HG02798 (cell line): ENCODE measurements at regions not wholly inside any gene's neighbourhood (a gene's known extent, or its start where the extent isn't known, plus 50 kb on each side); places are given as distances from the start of the nearest gene placed in this dataset.

Source experiments
- ATAC-seq: cut with Tn5 transposase; IDR thresholded peaks from one replicate; pipeline ENCODE4 v1.9.1; 2021; ENCODE audit warnings: mild to moderate bottlenecking; ENCODE audit not compliant: unreplicated experiment, poor library complexity

GRCh38 chr3:66592016-66592761 is 91.4 kb upstream of the LRIG1 start:
- no peak for ATAC-seq

- ATAC-seq: no peak
Measured at GRCh38 chr3:66592927-66593625, 92.3 kb upstream of the LRIG1 start.

GRCh38 chr3:66593978-66594377 is 93.2 kb upstream of the LRIG1 start:
- no peak for ATAC-seq

GRCh38 chr3:66597308-66597863 is 96.6 kb upstream of the LRIG1 start:
- no peak for ATAC-seq

- ATAC-seq: no peak
Measured at GRCh38 chr3:66598168-66598567, 97.3 kb upstream of the LRIG1 start.

GRCh38 chr3:66602237-66602636 is 101.4 kb upstream of the LRIG1 start:
- no peak for ATAC-seq

- ATAC-seq: no peak
Measured at GRCh38 chr3:66602691-66603090, 101.9 kb upstream of the LRIG1 start.

- no peak for ATAC-seq
Measured at GRCh38 chr3:66603151-66603611, 102.4 kb upstream of the LRIG1 start.

- no peak for ATAC-seq
Measured at GRCh38 chr3:66604481-66604880, 103.7 kb upstream of the LRIG1 start.

GRCh38 chr3:66606126-66606525 is 105.3 kb upstream of the LRIG1 start:
- ATAC-seq: no peak

GRCh38 chr3:66606868-66607267 is 106.0 kb upstream of the LRIG1 start:
- ATAC-seq: no peak

GRCh38 chr3:66609660-66610561 is 109.1 kb upstream of the LRIG1 start:
- ATAC-seq: no peak

- ATAC-seq: no peak
Measured at GRCh38 chr3:66610562-66610909, 109.7 kb upstream of the LRIG1 start.

GRCh38 chr3:66615643-66616301 is 115.0 kb upstream of the LRIG1 start:
- ATAC-seq: no peak

GRCh38 chr3:66617351-66617750 is 116.5 kb upstream of the LRIG1 start:
- no peak for ATAC-seq

- ATAC-seq: no peak
Measured at GRCh38 chr3:66618066-66618465, 117.2 kb upstream of the LRIG1 start.

- ATAC-seq: no peak
Measured at GRCh38 chr3:66620296-66620695, 119.5 kb upstream of the LRIG1 start.

- ATAC-seq: no peak
Measured at GRCh38 chr3:66622756-66623457, 122.1 kb upstream of the LRIG1 start.

- no peak for ATAC-seq
Measured at GRCh38 chr3:66625505-66626216, 124.8 kb upstream of the LRIG1 start.
